GM12878 (cell line): ENCODE measurements at regions not wholly inside any gene's neighbourhood (a gene's known extent, or its start where the extent isn't known, plus 50 kb on each side); places are given as distances from the start of the nearest gene placed in this dataset.

Source experiments
- BCL11A ChIP-seq: IDR thresholded peaks from 2 replicates; pipeline ENCODE4 v1.6.1; 2011; ENCODE audit warnings: low read depth, low read length
- CHD1 ChIP-seq: IDR thresholded peaks from 2 replicates; pipeline ENCODE4 v1.6.1; 2012; ENCODE audit warnings: low read depth, low read length, improper control_type of control experiment
- E4F1 ChIP-seq: fragments of 450-650 bp; IDR thresholded peaks from 2 replicates; pipeline ENCODE4 v1.6.1; 2018; ENCODE audit warnings: borderline replicate concordance, mild to moderate bottlenecking; ENCODE audit not compliant: partially characterized antibody
- IKZF1 ChIP-seq: fragments of 450-650 bp; conservative IDR thresholded peaks from 2 replicates; pipeline ENCODE4 v1.6.1; 2017; ENCODE audit warnings: antibody characterized with exemption, mild to moderate bottlenecking
- KLF5 ChIP-seq: fragments of 450-650 bp; IDR thresholded peaks from 2 replicates; pipeline ENCODE4 v1.6.1; 2014; ENCODE audit warnings: mild to moderate bottlenecking; ENCODE audit not compliant: partially characterized antibody
- MEF2A ChIP-seq: IDR thresholded peaks from 2 replicates; pipeline ENCODE4 v1.6.1; 2011; ENCODE audit warnings: low read depth, mild to moderate bottlenecking, low read length, moderate library complexity; ENCODE audit not compliant: insufficient read depth
- MTA2 ChIP-seq: fragments of 450-650 bp; IDR thresholded peaks from 2 replicates; pipeline ENCODE4 v1.6.1; 2016; ENCODE audit warnings: low read depth, mild to moderate bottlenecking, moderate library complexity
- MYB ChIP-seq: fragments of 150-350 bp; IDR thresholded peaks from 2 replicates; pipeline ENCODE4 v1.6.1; 2014; ENCODE audit warnings: mild to moderate bottlenecking, low read depth, low read length, borderline replicate concordance
- RELB ChIP-seq: fragments of 450-650 bp; IDR thresholded peaks from 2 replicates; pipeline ENCODE4 v1.6.1; 2017; ENCODE audit warnings: low read depth, mild to moderate bottlenecking, moderate library complexity
- REST ChIP-seq: IDR thresholded peaks from 2 replicates; pipeline ENCODE4 v1.6.1; 2012; ENCODE audit warnings: mild to moderate bottlenecking, low read depth, low read length
- RUNX3 ChIP-seq: IDR thresholded peaks from 2 replicates; pipeline ENCODE4 v1.6.1; 2012; ENCODE audit warnings: low read length, inconsistent platforms
- SIN3A ChIP-seq: IDR thresholded peaks from 2 replicates; pipeline ENCODE4 v1.6.1; 2012; ENCODE audit warnings: low read depth, low read length, improper control_type of control experiment
- SMARCA5 ChIP-seq: fragments of 450-650 bp; IDR thresholded peaks from 2 replicates; pipeline ENCODE4 v1.6.1; 2017; ENCODE audit warnings: mild to moderate bottlenecking
- SREBF1 ChIP-seq: IDR thresholded peaks from 2 replicates; pipeline ENCODE4 v1.6.1; 2012; ENCODE audit warnings: mild to moderate bottlenecking, low read length
- ZBTB4 ChIP-seq: fragments of 450-650 bp; formaldehyde crosslinking; IDR thresholded peaks from 2 replicates; pipeline ENCODE4 v1.4.0; 2022; ENCODE audit warnings: mild to moderate bottlenecking, moderate library complexity
- TF ChIP-seq, protein P1 (sequence below): fragments of 450-650 bp; conservative IDR thresholded peaks from 2 replicates; pipeline ENCODE4 v1.6.1; 2017; ENCODE audit warnings: mild to moderate bottlenecking, moderate library complexity
- TF ChIP-seq, protein P2 (sequence below): IDR thresholded peaks from 2 replicates; pipeline ENCODE4 v1.6.1; 2012; ENCODE audit warnings: low read depth, low read length, improper control_type of control experiment

DNA sequence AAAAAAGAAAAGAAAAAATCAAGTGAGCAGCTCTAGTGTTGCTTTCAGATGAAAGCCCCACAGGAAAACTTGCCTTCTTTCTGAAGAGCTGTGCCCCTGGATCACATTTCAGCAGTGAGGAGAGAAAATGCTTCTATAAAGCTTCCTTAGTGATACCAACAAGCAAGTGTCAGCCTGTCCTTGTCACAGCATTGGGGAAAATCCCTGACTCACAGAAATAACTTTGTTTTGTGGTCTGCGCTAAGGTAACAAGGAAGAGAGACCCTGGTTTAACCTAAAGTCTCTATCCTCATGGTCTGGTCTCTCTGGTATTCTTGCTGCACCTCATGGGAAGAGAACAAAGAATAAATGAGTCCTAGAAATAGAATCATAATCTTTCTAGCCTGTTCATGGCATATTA, 885.2 kb upstream of the SORCS1 start (continued):
- TF ChIP-seq SIN3A (no peak), CHD1 (no peak), RUNX3 (peak; percentile 90), ZBTB4 (CRISPR knock-in tag) (no peak), IKZF1 (0 out of 2 replicates have a peak, but pooled peaks have one; percentile 25), BCL11A (no peak), MEF2A (peak; percentile 65; the same call in 1 of the 2 replicates), KLF5 (no peak), SMARCA5 (no peak), MYB (no peak), SREBF1 (no peak), E4F1 (no peak), RELB (peak; percentile 60; the same call in 1 of the 2 replicates), MTA2 (peak; percentile 41; the same call in 1 of the 2 replicates), REST (no peak)
- TF ChIP-seq, protein P1, sequence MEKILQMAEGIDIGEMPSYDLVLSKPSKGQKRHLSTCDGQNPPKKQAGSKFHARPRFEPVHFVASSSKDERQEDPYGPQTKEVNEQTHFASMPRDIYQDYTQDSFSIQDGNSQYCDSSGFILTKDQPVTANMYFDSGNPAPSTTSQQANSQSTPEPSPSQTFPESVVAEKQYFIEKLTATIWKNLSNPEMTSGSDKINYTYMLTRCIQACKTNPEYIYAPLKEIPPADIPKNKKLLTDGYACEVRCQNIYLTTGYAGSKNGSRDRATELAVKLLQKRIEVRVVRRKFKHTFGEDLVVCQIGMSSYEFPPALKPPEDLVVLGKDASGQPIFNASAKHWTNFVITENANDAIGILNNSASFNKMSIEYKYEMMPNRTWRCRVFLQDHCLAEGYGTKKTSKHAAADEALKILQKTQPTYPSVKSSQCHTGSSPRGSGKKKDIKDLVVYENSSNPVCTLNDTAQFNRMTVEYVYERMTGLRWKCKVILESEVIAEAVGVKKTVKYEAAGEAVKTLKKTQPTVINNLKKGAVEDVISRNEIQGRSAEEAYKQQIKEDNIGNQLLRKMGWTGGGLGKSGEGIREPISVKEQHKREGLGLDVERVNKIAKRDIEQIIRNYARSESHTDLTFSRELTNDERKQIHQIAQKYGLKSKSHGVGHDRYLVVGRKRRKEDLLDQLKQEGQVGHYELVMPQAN: no peak
- TF ChIP-seq, protein P2, sequence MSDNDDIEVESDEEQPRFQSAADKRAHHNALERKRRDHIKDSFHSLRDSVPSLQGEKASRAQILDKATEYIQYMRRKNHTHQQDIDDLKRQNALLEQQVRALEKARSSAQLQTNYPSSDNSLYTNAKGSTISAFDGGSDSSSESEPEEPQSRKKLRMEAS: no peak
